GM12872 (cell line): ENCODE measurements at regions not wholly inside any gene's neighbourhood (a gene's known extent, or its start where the extent isn't known, plus 50 kb on each side); places are given as distances from the start of the nearest gene placed in this dataset.

Experiments
- CTCF ChIP-seq: IDR thresholded peaks from 3 replicates; pipeline ENCODE4 v1.5.1; 2011; ENCODE audit warnings: low read depth, mild to moderate bottlenecking, low read length, moderate library complexity; ENCODE audit not compliant: insufficient read depth

GRCh38 chr7:79590391-79590790 is 136.9 kb upstream of the MAGI2 start:
- no peak for TF ChIP-seq CTCF

GRCh38 chr7:79570903-79571302 is 117.4 kb upstream of the MAGI2 start:
- no peak for TF ChIP-seq CTCF

GRCh38 chr7:79563821-79564522 is 110.5 kb upstream of the MAGI2 start:
- no peak for TF ChIP-seq CTCF

GRCh38 chr7:79555571-79555970 is 102.1 kb upstream of the MAGI2 start:
- no peak for TF ChIP-seq CTCF

GRCh38 chr7:79553811-79554555 is 100.5 kb upstream of the MAGI2 start:
- no peak for TF ChIP-seq CTCF

GRCh38 chr7:79552463-79552862 is 99.0 kb upstream of the MAGI2 start:
- TF ChIP-seq CTCF, result no peak

GRCh38 chr7:79548727-79549126 is 95.3 kb upstream of the MAGI2 start:
- no peak for TF ChIP-seq CTCF
